Colonic mucosa (tissue), 4 donors: ENCODE measurements at regions not wholly inside any gene's neighbourhood (a gene's known extent, or its start where the extent isn't known, plus 50 kb on each side); places are given as distances from the start of the nearest gene placed in this dataset.

Source experiments
- DNase-seq: peaks from one replicate; pipeline ENCODE4 v3.0.0-alpha.2; 2020
- H3K27ac ChIP-seq: fragments of 200-600 bp; one replicate; pipeline ENCODE4 v1.8.0; 2021
- H3K27me3 ChIP-seq: fragments of 200-600 bp; one replicate; pipeline ENCODE4 v1.8.0; 2021
- H3K36me3 ChIP-seq: fragments of 200-600 bp; one replicate; pipeline ENCODE4 v1.8.0; 2021
- H3K4me1 ChIP-seq: fragments of 200-600 bp; one replicate; pipeline ENCODE4 v1.8.0; 2021; ENCODE audit warnings: mild to moderate bottlenecking
- H3K4me3 ChIP-seq: fragments of 200-600 bp; one replicate; pipeline ENCODE4 v1.8.0; 2021
- H3K9ac ChIP-seq, 2 donors: one replicate each; pipeline ENCODE4 v1.7.0; 2013; ENCODE audit warnings: control low read depth in 2 of 2, low read depth in 2 of 2, low read length in 2 of 2
- H3K9me3 ChIP-seq: fragments of 200-600 bp; one replicate; pipeline ENCODE4 v1.8.0; 2021
- intact Hi-C: fragments of 100-400 bp; cut with DNase I; formaldehyde crosslinking; loops from one replicate; pipeline ENCODE4 v1.14.1; 2022
- TF ChIP-seq, protein P1 (sequence below): fragments of 200-600 bp; IDR thresholded peaks from one replicate; pipeline ENCODE4 v1.8.0; 2022; ENCODE audit warnings: antibody characterized with exemption, mild to moderate bottlenecking
- donor health status: healthy.
- donor health status: DM: no; HTN: no; CAD: no.
- donor health status: DM: no; HTN: no; CAD: no.

DNA sequence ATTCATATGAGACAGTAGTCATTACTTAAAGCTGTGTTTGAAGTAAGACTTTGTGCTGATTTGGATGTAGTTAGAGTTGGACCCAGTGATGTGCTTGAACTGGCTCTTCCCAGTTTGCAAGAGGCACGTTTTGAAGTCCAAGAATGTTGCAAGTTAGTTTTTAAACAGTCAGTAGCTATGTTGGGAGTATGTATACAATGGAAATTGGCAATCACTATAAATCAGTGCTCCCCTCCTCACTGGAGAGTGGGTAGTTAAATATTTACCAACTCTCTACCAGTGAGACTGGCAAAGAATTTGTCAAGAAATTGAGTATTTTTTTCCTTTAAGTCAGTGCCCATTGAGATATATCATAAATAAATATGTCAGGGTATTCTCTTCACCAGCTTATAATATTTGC is 191.9 kb upstream of the SPRY1 start:
- Histone ChIP-seq H3K36me3 (no peaks in the 10 kb centered on the region), H3K9me3 (no peaks in the 10 kb centered on the region), H3K27ac (no peak overlapping the region), H3K27me3 (no peaks in the 10 kb centered on the region), H3K9ac (no peak overlapping the region), H3K4me3 (no peak overlapping the region), H3K4me1 (no peaks in the 10 kb centered on the region)
- DNase-seq = no peak
- intact Hi-C loops = no loop called here
- TF ChIP-seq, protein P1, sequence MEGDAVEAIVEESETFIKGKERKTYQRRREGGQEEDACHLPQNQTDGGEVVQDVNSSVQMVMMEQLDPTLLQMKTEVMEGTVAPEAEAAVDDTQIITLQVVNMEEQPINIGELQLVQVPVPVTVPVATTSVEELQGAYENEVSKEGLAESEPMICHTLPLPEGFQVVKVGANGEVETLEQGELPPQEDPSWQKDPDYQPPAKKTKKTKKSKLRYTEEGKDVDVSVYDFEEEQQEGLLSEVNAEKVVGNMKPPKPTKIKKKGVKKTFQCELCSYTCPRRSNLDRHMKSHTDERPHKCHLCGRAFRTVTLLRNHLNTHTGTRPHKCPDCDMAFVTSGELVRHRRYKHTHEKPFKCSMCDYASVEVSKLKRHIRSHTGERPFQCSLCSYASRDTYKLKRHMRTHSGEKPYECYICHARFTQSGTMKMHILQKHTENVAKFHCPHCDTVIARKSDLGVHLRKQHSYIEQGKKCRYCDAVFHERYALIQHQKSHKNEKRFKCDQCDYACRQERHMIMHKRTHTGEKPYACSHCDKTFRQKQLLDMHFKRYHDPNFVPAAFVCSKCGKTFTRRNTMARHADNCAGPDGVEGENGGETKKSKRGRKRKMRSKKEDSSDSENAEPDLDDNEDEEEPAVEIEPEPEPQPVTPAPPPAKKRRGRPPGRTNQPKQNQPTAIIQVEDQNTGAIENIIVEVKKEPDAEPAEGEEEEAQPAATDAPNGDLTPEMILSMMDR = no peak

DNA sequence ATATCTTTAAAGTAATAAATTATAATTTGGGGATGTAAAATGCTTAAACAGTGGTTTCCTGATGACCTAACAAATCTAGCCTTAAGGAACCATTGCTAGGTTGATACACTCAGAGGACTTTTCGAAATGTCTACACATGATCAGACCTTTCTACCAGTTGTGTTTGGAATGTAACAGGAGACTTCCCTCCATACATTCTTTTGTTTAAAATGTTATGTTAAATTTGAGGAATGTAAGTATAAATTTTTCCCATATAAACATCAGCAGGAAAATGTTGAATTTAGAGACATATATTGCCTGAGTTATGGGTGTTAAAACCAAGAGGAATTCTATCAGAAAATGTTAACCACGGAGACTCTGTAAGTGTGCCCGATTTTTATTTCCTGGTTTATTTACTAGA is 190.6 kb upstream of the SPRY1 start:
- DNase-seq = no peak
- H3K27ac ChIP-seq = no peak overlapping the region
- H3K9ac ChIP-seq = no peak overlapping the region
- H3K27me3 ChIP-seq = no peaks in the 10 kb centered on the region
- intact Hi-C loops = no loop called here
- TF ChIP-seq, protein P1 = no peak
- H3K4me1 ChIP-seq = no peaks in the 10 kb centered on the region
- H3K36me3 ChIP-seq = no peaks in the 10 kb centered on the region
- no peaks in the 10 kb centered on the region for H3K9me3 ChIP-seq
- H3K4me3 ChIP-seq = no peak overlapping the region

DNA sequence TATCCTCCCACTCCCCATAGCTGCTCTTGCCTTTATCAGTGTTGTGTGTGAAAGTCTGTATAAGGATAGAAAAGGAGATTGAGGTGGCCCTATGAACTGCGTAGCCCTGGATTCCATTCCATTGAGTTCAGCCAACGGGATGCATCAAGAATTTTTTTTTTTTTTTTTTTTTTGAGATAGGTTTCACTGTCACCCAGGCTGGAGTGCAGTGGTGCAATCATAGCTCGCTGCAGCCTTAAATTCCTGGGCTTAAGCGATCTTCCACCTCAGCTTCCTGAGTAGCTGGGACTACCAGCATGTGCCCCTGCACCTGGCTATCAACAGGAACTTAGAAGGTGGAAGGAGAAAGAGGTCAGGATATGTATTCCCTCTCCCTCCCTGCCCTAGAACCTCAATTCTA is 187.2 kb upstream of the SPRY1 start:
- Histone ChIP-seq H3K36me3 (no peaks in the 10 kb centered on the region), H3K27me3 (no peaks in the 10 kb centered on the region), H3K27ac (no peak overlapping the region), H3K4me3 (no peak overlapping the region), H3K4me1 (no peaks in the 10 kb centered on the region), H3K9ac (no peak overlapping the region), H3K9me3 (no peaks in the 10 kb centered on the region)
- DNase-seq = no peak
- intact Hi-C loops = no loop called here
- TF ChIP-seq, protein P1 = no peak

DNA sequence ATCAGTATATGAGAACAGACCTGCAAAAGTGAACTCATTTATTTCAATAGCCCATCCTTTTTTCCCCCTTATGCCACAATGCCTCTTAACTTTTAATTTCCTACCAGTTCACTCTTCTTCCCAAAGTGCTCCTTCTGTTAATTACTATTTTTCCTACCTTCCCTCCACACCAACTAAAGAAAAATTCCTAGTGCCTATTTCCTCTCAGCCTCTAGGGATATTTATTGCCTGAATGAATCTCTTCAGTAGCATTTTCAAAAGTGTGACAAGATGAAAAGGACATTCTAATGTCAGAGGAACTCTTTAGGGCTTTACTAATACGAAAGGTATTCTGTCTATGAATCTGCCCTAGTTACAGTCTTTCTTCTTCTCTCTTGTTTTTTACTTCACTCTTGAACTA is 181.1 kb upstream of the SPRY1 start:
- no peak overlapping the region for H3K27ac ChIP-seq
- no peaks in the 10 kb centered on the region for H3K4me1 ChIP-seq
- H3K36me3 ChIP-seq = no peaks in the 10 kb centered on the region
- no peak overlapping the region for H3K9ac ChIP-seq
- no peaks in the 10 kb centered on the region for H3K9me3 ChIP-seq
- H3K27me3 ChIP-seq = no peaks in the 10 kb centered on the region
- H3K4me3 ChIP-seq = no peak overlapping the region
- TF ChIP-seq, protein P1 = no peak
- DNase-seq = no peak
- intact Hi-C loops = no loop called here

DNA sequence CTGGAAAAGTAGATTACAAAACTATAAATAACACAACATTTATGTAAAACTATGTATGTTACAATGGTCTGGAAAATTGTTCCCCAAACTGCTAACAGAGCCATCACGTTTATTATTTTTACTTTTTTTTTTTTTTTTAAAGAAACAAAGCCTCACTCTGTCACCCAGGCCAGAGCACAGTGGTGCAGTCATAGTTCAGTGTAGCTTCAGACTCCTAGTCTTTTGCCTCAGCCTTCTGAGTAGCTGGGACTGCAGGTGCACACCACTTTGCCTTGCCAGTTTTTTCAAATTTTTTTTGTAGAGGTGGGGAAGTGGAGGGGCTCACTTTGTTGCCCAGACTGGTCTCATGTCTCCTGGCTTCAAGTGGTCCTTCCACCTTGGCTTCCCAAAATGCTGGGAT is 180.1 kb upstream of the SPRY1 start:
- Histone ChIP-seq H3K36me3 (no peaks in the 10 kb centered on the region), H3K27ac (no peak overlapping the region), H3K4me1 (no peaks in the 10 kb centered on the region), H3K9me3 (no peaks in the 10 kb centered on the region), H3K27me3 (no peaks in the 10 kb centered on the region), H3K4me3 (no peak overlapping the region), H3K9ac (no peak overlapping the region)
- TF ChIP-seq, protein P1 = no peak
- intact Hi-C loops = no loop called here
- DNase-seq = no peak

DNA sequence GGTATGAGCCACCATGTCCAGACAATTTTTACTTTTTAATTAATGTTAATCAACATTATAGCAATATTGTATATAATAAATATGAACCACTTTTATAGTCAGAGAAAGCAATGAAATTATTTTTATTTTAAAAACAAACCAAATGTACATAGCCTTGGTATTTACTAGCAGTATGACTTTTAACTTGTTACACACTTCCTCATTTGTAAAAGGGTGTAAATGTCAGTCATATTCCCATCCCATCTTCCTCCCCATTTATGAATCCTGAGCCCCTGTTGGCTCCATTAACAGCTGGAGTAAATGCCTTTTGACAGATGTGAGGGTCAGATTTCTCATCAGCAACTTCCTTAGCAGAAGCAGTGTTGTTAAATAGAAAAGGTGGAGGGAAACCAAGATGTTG is 179.6 kb upstream of the SPRY1 start:
- no peaks in the 10 kb centered on the region for H3K4me1 ChIP-seq
- no peak for DNase-seq
- H3K9me3 ChIP-seq = no peaks in the 10 kb centered on the region
- no peaks in the 10 kb centered on the region for H3K27me3 ChIP-seq
- no peak overlapping the region for H3K4me3 ChIP-seq
- intact Hi-C loops = no loop called here
- TF ChIP-seq, protein P1 = no peak
- H3K9ac ChIP-seq = no peak overlapping the region
- no peaks in the 10 kb centered on the region for H3K36me3 ChIP-seq
- H3K27ac ChIP-seq = no peak overlapping the region
